Fibroblast of lung (primary cell): ENCODE measurements at regions not wholly inside any gene's neighbourhood (a gene's known extent, or its start where the extent isn't known, plus 50 kb on each side); places are given as distances from the start of the nearest gene placed in this dataset.

ENCODE experiments used
- DNase-seq, 2 donors: peaks; one replicate each; pipeline versions ENCODE4 v3.0.0 to v3.0.0-alpha.2; 2010; ENCODE audit warnings: low read depth in 2 of 2
- H2AFZ ChIP-seq: 2 replicates; pipeline ENCODE4 v1.5.1; 2012; ENCODE audit warnings: low read length, control low read depth, inconsistent platforms
- H3K27ac ChIP-seq: 2 replicates; pipeline ENCODE4 v1.5.1; 2011; ENCODE audit warnings: low read length, control low read depth; ENCODE audit not compliant: insufficient read depth
- H3K27me3 ChIP-seq: 2 replicates; pipeline ENCODE4 v1.5.1; 2011; ENCODE audit warnings: mild to moderate bottlenecking, low read length; ENCODE audit not compliant: control insufficient read depth, insufficient read depth
- H3K36me3 ChIP-seq: 2 replicates; pipeline ENCODE4 v1.5.1; 2011; ENCODE audit warnings: low read length; ENCODE audit not compliant: control insufficient read depth, insufficient read depth
- H3K4me1 ChIP-seq: 2 replicates; pipeline ENCODE4 v1.5.1; 2011; ENCODE audit warnings: low read length; ENCODE audit not compliant: control insufficient read depth, insufficient read depth; ENCODE audit errors: extremely low read depth
- H3K4me2 ChIP-seq: 2 replicates; pipeline ENCODE4 v1.5.1; 2011; ENCODE audit warnings: low read length, control low read depth; ENCODE audit not compliant: insufficient read depth; ENCODE audit errors: extremely low read depth
- H3K4me3 ChIP-seq, 4 experiments: fragments of 200-600 bp in 1 of 4; sonication (generic) in 1 of 4; replicated peaks in 1 of 4; 2 replicates each; pipeline ENCODE4 v1.5.1; 2011 to 2016; ENCODE audit warnings: low read length in 4 of 4, low read depth in 3 of 4, mild to moderate bottlenecking in 3 of 4, control low read depth in 2 of 4, inconsistent platforms in 1 of 4, mixed read lengths in 1 of 4; ENCODE audit not compliant: insufficient read depth in 1 of 4; ENCODE audit errors: control extremely low read depth in 1 of 4
- H3K79me2 ChIP-seq: 2 replicates; pipeline ENCODE4 v1.5.1; 2012; ENCODE audit warnings: mild to moderate bottlenecking, low read length, inconsistent platforms; ENCODE audit not compliant: control insufficient read depth, insufficient read depth
- H3K9ac ChIP-seq: 2 replicates; pipeline ENCODE4 v1.5.1; 2011; ENCODE audit warnings: mild to moderate bottlenecking, low read length, control low read depth; ENCODE audit not compliant: insufficient read depth
- H3K9me3 ChIP-seq: 2 replicates; pipeline ENCODE4 v1.5.1; 2012; ENCODE audit warnings: low read depth, low read length; ENCODE audit not compliant: control insufficient read depth, insufficient read depth
- H4K20me1 ChIP-seq: 2 replicates; pipeline ENCODE4 v1.5.1; 2011; ENCODE audit warnings: low read length; ENCODE audit not compliant: control insufficient read depth, insufficient read depth; ENCODE audit errors: extremely low read depth
- EZH2 ChIP-seq: IDR thresholded peaks from 2 replicates; pipeline ENCODE4 v1.5.1; 2012; ENCODE audit warnings: low read length, control low read depth, mild to moderate bottlenecking; ENCODE audit errors: missing control alignments
- TF ChIP-seq, protein P1 (sequence below), 2 donors: IDR thresholded peaks in 1 of 2; conservative IDR thresholded peaks in 1 of 2; 1 replicate in 1 of 2; 2 replicates in 1 of 2; pipeline ENCODE4 v1.5.1; 2011 to 2012; ENCODE audit warnings: low read length in 2 of 2, control low read depth in 1 of 2, inconsistent platforms in 1 of 2, low read depth in 1 of 2, mild to moderate bottlenecking in 1 of 2

DNA sequence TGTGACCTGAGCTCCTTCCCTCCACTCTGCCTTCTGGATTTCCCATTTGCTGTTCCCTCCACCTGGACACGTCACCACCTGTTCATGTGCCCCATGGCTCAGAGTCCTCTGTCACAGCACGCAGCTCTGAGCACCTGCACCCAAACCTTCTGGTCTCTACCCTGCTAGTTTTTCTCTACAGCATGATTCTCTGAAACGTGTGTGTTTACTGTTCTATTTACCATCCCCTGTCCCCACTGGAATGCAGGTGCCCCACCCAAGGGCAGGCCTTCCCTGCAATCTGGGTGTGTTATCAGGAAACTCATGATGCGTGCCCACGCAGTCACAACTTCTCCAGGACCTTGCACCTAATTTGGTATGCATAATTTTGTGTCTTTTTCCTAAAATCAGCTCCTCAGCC, 284.4 kb upstream of the IGFBP3 start:
- H3K4me3 ChIP-seq: no peak overlapping the region
- no peaks in the 10 kb centered on the region for H3K9me3 ChIP-seq
- H3K9ac ChIP-seq: no peak overlapping the region

DNA sequence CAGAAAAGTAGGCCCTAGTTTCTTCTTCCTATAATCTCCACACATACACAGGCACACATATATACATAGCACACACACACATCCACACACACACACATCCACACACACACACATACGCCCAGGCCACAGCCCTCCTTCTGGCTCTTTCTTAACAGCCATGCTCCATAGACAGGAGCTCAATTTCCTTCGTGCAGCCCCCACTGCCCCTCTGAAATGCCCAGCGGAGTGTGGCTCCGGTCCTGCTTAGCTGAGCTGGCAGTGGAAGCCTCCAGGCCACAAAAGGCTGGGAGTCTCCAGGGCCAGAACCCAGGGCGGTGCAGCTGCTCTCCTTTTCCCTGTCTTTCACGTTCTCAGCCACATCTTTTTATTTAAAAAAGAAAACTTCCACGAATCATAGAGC, 282.9 kb upstream of the IGFBP3 start:
- Histone ChIP-seq H3K27ac (no peak overlapping the region), H3K4me3 (no peak overlapping the region), H3K27me3 (no peaks in the 10 kb centered on the region), H3K4me2 (no peak overlapping the region), H3K79me2 (no peaks in the 10 kb centered on the region), H4K20me1 (no peaks in the 10 kb centered on the region), H3K9me3 (no peaks in the 10 kb centered on the region), H3K4me1 (no peaks in the 10 kb centered on the region), H3K36me3 (no peaks in the 10 kb centered on the region), H3K9ac (no peak overlapping the region), H2AFZ (no peak overlapping the region)
- no peak for DNase-seq
- no peak for TF ChIP-seq EZH2
- TF ChIP-seq, protein P1, sequence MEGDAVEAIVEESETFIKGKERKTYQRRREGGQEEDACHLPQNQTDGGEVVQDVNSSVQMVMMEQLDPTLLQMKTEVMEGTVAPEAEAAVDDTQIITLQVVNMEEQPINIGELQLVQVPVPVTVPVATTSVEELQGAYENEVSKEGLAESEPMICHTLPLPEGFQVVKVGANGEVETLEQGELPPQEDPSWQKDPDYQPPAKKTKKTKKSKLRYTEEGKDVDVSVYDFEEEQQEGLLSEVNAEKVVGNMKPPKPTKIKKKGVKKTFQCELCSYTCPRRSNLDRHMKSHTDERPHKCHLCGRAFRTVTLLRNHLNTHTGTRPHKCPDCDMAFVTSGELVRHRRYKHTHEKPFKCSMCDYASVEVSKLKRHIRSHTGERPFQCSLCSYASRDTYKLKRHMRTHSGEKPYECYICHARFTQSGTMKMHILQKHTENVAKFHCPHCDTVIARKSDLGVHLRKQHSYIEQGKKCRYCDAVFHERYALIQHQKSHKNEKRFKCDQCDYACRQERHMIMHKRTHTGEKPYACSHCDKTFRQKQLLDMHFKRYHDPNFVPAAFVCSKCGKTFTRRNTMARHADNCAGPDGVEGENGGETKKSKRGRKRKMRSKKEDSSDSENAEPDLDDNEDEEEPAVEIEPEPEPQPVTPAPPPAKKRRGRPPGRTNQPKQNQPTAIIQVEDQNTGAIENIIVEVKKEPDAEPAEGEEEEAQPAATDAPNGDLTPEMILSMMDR (conservative IDR thresholded peaks at IDR 0.05 in 1 of 2, IDR thresholded peaks at IDR 0.05 in 1 of 2; ENCODE audit: low read depth in 1 of 2, low read length in 2 of 2): no peak

More for the DNA sequence above, 284.4 kb upstream of the IGFBP3 start:
- Histone ChIP-seq H3K4me2 (no peak overlapping the region), H3K79me2 (no peaks in the 10 kb centered on the region), H3K27ac (no peak overlapping the region), H4K20me1 (no peaks in the 10 kb centered on the region), H3K36me3 (no peaks in the 10 kb centered on the region), H3K27me3 (no peaks in the 10 kb centered on the region), H2AFZ (no peak overlapping the region), H3K4me1 (no peaks in the 10 kb centered on the region)
- no peak for DNase-seq
- TF ChIP-seq, protein P1 (conservative IDR thresholded peaks at IDR 0.05 in 1 of 2, IDR thresholded peaks at IDR 0.05 in 1 of 2; ENCODE audit: low read depth in 1 of 2, low read length in 2 of 2): no peak
- TF ChIP-seq EZH2: no peak

DNA sequence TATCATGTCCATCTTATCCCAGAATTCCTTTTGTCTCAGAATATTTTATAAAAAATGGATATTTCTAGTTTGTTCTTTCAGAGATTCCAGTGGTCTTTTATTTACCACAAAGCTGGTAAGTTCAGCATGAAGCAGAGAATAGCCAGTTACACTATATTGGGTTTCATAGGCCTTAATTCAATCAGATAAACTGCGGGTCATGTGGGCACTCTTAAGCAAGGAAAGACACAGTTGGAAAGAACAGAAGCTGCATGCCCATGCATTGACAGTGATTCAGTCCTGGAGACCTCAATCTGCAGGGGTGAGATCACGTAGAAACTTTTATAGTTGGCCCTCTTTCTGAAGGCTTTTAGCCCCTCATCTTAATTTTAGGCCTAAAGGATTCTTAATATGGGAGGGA, 281.3 kb upstream of the IGFBP3 start:
- H3K27ac ChIP-seq: no peak overlapping the region
- no peaks in the 10 kb centered on the region for H3K9me3 ChIP-seq
- no peaks in the 10 kb centered on the region for H3K36me3 ChIP-seq
- TF ChIP-seq EZH2: no peak
- TF ChIP-seq, protein P1 (conservative IDR thresholded peaks at IDR 0.05 in 1 of 2, IDR thresholded peaks at IDR 0.05 in 1 of 2; ENCODE audit: low read depth in 1 of 2, low read length in 2 of 2): no peak
- DNase-seq: no peak
- no peaks in the 10 kb centered on the region for H3K27me3 ChIP-seq
- H3K79me2 ChIP-seq: no peaks in the 10 kb centered on the region
- no peak overlapping the region for H3K4me3 ChIP-seq
- H2AFZ ChIP-seq: no peak overlapping the region
- H3K4me2 ChIP-seq: no peak overlapping the region
- H3K9ac ChIP-seq: no peak overlapping the region
- no peaks in the 10 kb centered on the region for H4K20me1 ChIP-seq
- H3K4me1 ChIP-seq: no peaks in the 10 kb centered on the region
